A549 (cell line): ENCODE measurements at regions not wholly inside any gene's neighbourhood (a gene's known extent, or its start where the extent isn't known, plus 50 kb on each side); places are given as distances from the start of the nearest gene placed in this dataset.

Experiments used
- CTCF ChIP-seq: fragments of >200 bp; sonication (Bioruptor Twin); formaldehyde crosslinking; IDR thresholded peaks from 3 replicates; pipeline ENCODE4 v1.5.1; 2016
- EP300 ChIP-seq, 2 experiments: fragments of >200 bp; sonication (Bioruptor Twin); formaldehyde crosslinking; IDR thresholded peaks; 2 replicates in 1 of 2; 3 replicates in 1 of 2; pipeline ENCODE4 v1.6.1; 2016 to 2017
- HOXB13 ChIP-seq: fragments of 250-450 bp; sonication (Bioruptor Pico); IDR thresholded peaks from 2 replicates; pipeline ENCODE4 v1.5.0; 2020; ENCODE audit warnings: low read depth, mild to moderate bottlenecking, moderate library complexity
- MAFK ChIP-seq: fragments of 450-650 bp; IDR thresholded peaks from 2 replicates; pipeline ENCODE4 v1.6.1; 2014; ENCODE audit not compliant: partially characterized antibody

- TF ChIP-seq MAFK (no peak), CTCF (no peak), HOXB13 (CRISPR knock-in tag) (no peak), EP300 (IDR thresholded peaks at IDR 0.05) (no peak)
Measured at GRCh38 chr13:78198821-78199220, 280.2 kb upstream of the EDNRB start.
